ENCODE measurements at regions not wholly inside any gene's neighbourhood (a gene's known extent, or its start where the extent isn't known, plus 50 kb on each side); places are given as distances from the start of the nearest gene placed in this dataset.

- DNase-seq (ENCODE audit: low read depth), result no peak
- no peak for TF ChIP-seq CTCF (IDR thresholded peaks at IDR 0.05; ENCODE audit: low read depth, low read length, missing control alignments)
- no peak overlapping the region for H3K4me3 ChIP-seq (ENCODE audit: low read depth, low read length)
Observed at GRCh38 chr4:187416216-187416615, 579.4 kb upstream of the ZFP42 start.

GRCh38 chr4:187417721-187418120, 577.9 kb upstream of the ZFP42 start:
- no peak overlapping the region for H3K4me3 ChIP-seq (ENCODE audit: low read depth, low read length)
- TF ChIP-seq CTCF (IDR thresholded peaks at IDR 0.05; ENCODE audit: low read depth, low read length, missing control alignments), result no peak
- no peak for DNase-seq (ENCODE audit: low read depth)

- no peak for TF ChIP-seq CTCF (IDR thresholded peaks at IDR 0.05; ENCODE audit: low read depth, low read length, missing control alignments)
- H3K4me3 ChIP-seq (ENCODE audit: low read depth, low read length), result no peak overlapping the region
- DNase-seq (ENCODE audit: low read depth), result no peak
Observed at GRCh38 chr4:187422655-187423054, 572.9 kb upstream of the ZFP42 start.

GRCh38 chr4:187424636-187425035, 570.9 kb upstream of the ZFP42 start:
- TF ChIP-seq CTCF (IDR thresholded peaks at IDR 0.05; ENCODE audit: low read depth, low read length, missing control alignments), result no peak
- no peak for DNase-seq (ENCODE audit: low read depth)
- H3K4me3 ChIP-seq (ENCODE audit: low read depth, low read length), result no peak overlapping the region

- no peak overlapping the region for H3K4me3 ChIP-seq (ENCODE audit: low read depth, low read length)
- DNase-seq (ENCODE audit: low read depth), result no peak
- TF ChIP-seq CTCF (IDR thresholded peaks at IDR 0.05; ENCODE audit: low read depth, low read length, missing control alignments), result no peak
Observed at GRCh38 chr4:187426511-187426910, 569.1 kb upstream of the ZFP42 start.

GRCh38 chr4:187432310-187432709, 563.3 kb upstream of the ZFP42 start:
- DNase-seq (ENCODE audit: low read depth), result no peak
- no peak for TF ChIP-seq CTCF (IDR thresholded peaks at IDR 0.05; ENCODE audit: low read depth, low read length, missing control alignments)
- no peak overlapping the region for H3K4me3 ChIP-seq (ENCODE audit: low read depth, low read length)

GRCh38 chr4:187433141-187433540, 562.4 kb upstream of the ZFP42 start:
- TF ChIP-seq CTCF (IDR thresholded peaks at IDR 0.05; ENCODE audit: low read depth, low read length, missing control alignments), result no peak
- no peak for DNase-seq (ENCODE audit: low read depth)
- no peak overlapping the region for H3K4me3 ChIP-seq (ENCODE audit: low read depth, low read length)
